ENCODE measurements at regions not wholly inside any gene's neighbourhood (a gene's known extent, or its start where the extent isn't known, plus 50 kb on each side); places are given as distances from the start of the nearest gene placed in this dataset.
"Not testable (repeated sequence)": the region's sequence is repeated elsewhere in the genome, so short reads cannot be mapped to it uniquely, and the experiment has no call there.

- no peaks in the 10 kb centered on the region for H3K9me3 ChIP-seq (ENCODE audit: control insufficient read depth, low read length)
- H3K27ac ChIP-seq (ENCODE audit: insufficient read depth, low read length, poor library complexity, severe bottlenecking): no peak overlapping the region
- H3K4me1 ChIP-seq (ENCODE audit: control insufficient read depth, insufficient read depth, low read length, poor library complexity, severe bottlenecking): no peaks in the 10 kb centered on the region
- H3K27me3 ChIP-seq (replicated peaks; ENCODE audit: control insufficient read depth, insufficient read depth, low read length, poor library complexity, severe bottlenecking): no peaks in the 10 kb centered on the region
- DNase-seq: no peak
- H3K36me3 ChIP-seq (ENCODE audit: control insufficient read depth, insufficient read depth, low read length): no peaks in the 10 kb centered on the region
- H3K4me3 ChIP-seq (ENCODE audit: insufficient read depth, low read depth, low read length, poor library complexity, severe bottlenecking): no peak overlapping the region
Measured at GRCh38 chr2:242011991-242012764, 142.6 kb downstream of the RTP5 start.

- Histone ChIP-seq H3K27ac (ENCODE audit: insufficient read depth, low read length, poor library complexity, severe bottlenecking) (no peak overlapping the region), H3K9me3 (ENCODE audit: control insufficient read depth, low read length) (no peaks in the 10 kb centered on the region), H3K4me1 (ENCODE audit: control insufficient read depth, insufficient read depth, low read length, poor library complexity, severe bottlenecking) (no peaks in the 10 kb centered on the region), H3K27me3 (replicated peaks; ENCODE audit: control insufficient read depth, insufficient read depth, low read length, poor library complexity, severe bottlenecking) (no peaks in the 10 kb centered on the region), H3K4me3 (ENCODE audit: insufficient read depth, low read depth, low read length, poor library complexity, severe bottlenecking) (no peak overlapping the region), H3K36me3 (ENCODE audit: control insufficient read depth, insufficient read depth, low read length) (no peaks in the 10 kb centered on the region)
- DNase-seq: no peak
Measured at GRCh38 chr2:242012956-242013764, 143.6 kb downstream of the RTP5 start.

- H3K4me1 ChIP-seq (ENCODE audit: control insufficient read depth, insufficient read depth, low read length, poor library complexity, severe bottlenecking): no peaks in the 10 kb centered on the region
- H3K27ac ChIP-seq (ENCODE audit: insufficient read depth, low read length, poor library complexity, severe bottlenecking): no peak overlapping the region
- no peaks in the 10 kb centered on the region for H3K9me3 ChIP-seq (ENCODE audit: control insufficient read depth, low read length)
- H3K4me3 ChIP-seq (ENCODE audit: insufficient read depth, low read depth, low read length, poor library complexity, severe bottlenecking): no peak overlapping the region
- no peak for DNase-seq
- no peaks in the 10 kb centered on the region for H3K27me3 ChIP-seq (replicated peaks; ENCODE audit: control insufficient read depth, insufficient read depth, low read length, poor library complexity, severe bottlenecking)
- H3K36me3 ChIP-seq (ENCODE audit: control insufficient read depth, insufficient read depth, low read length): no peaks in the 10 kb centered on the region
Measured at GRCh38 chr2:242013771-242014170, 144.2 kb downstream of the RTP5 start.

- Histone ChIP-seq H3K27ac (ENCODE audit: insufficient read depth, low read length, poor library complexity, severe bottlenecking) (no peak overlapping the region), H3K4me3 (ENCODE audit: insufficient read depth, low read depth, low read length, poor library complexity, severe bottlenecking) (no peak overlapping the region), H3K27me3 (replicated peaks; ENCODE audit: control insufficient read depth, insufficient read depth, low read length, poor library complexity, severe bottlenecking) (no peaks in the 10 kb centered on the region), H3K36me3 (ENCODE audit: control insufficient read depth, insufficient read depth, low read length) (no peaks in the 10 kb centered on the region), H3K4me1 (ENCODE audit: control insufficient read depth, insufficient read depth, low read length, poor library complexity, severe bottlenecking) (no peaks in the 10 kb centered on the region), H3K9me3 (ENCODE audit: control insufficient read depth, low read length) (no peaks in the 10 kb centered on the region)
- no peak for DNase-seq
Measured at GRCh38 chr2:242015108-242016065, 145.9 kb downstream of the RTP5 start.

- H3K36me3 ChIP-seq (ENCODE audit: control insufficient read depth, insufficient read depth, low read length): no peaks in the 10 kb centered on the region
- DNase-seq: no peak
- no peak overlapping the region for H3K4me3 ChIP-seq (ENCODE audit: insufficient read depth, low read depth, low read length, poor library complexity, severe bottlenecking)
- H3K27me3 ChIP-seq (replicated peaks; ENCODE audit: control insufficient read depth, insufficient read depth, low read length, poor library complexity, severe bottlenecking): no peaks in the 10 kb centered on the region
- no peaks in the 10 kb centered on the region for H3K4me1 ChIP-seq (ENCODE audit: control insufficient read depth, insufficient read depth, low read length, poor library complexity, severe bottlenecking)
- H3K27ac ChIP-seq (ENCODE audit: insufficient read depth, low read length, poor library complexity, severe bottlenecking): no peak overlapping the region
- H3K9me3 ChIP-seq (ENCODE audit: control insufficient read depth, low read length): no peaks in the 10 kb centered on the region
Measured at GRCh38 chr2:242017086-242017485, 147.6 kb downstream of the RTP5 start.

GRCh38 chr2:242018416-242018815 is 148.9 kb downstream of the RTP5 start:
- not testable (repeated sequence) for DNase-seq; H3K4me3 ChIP-seq (ENCODE audit: insufficient read depth, low read depth, low read length, poor library complexity, severe bottlenecking); H3K36me3 ChIP-seq (ENCODE audit: control insufficient read depth, insufficient read depth, low read length); H3K27me3 ChIP-seq (replicated peaks; ENCODE audit: control insufficient read depth, insufficient read depth, low read length, poor library complexity, severe bottlenecking); H3K9me3 ChIP-seq (ENCODE audit: control insufficient read depth, low read length); H3K4me1 ChIP-seq (ENCODE audit: control insufficient read depth, insufficient read depth, low read length, poor library complexity, severe bottlenecking); H3K27ac ChIP-seq (ENCODE audit: insufficient read depth, low read length, poor library complexity, severe bottlenecking)

- H3K36me3 ChIP-seq (ENCODE audit: control insufficient read depth, insufficient read depth, low read length): no peaks in the 10 kb centered on the region
- no peaks in the 10 kb centered on the region for H3K9me3 ChIP-seq (ENCODE audit: control insufficient read depth, low read length)
- no peak overlapping the region for H3K27ac ChIP-seq (ENCODE audit: insufficient read depth, low read length, poor library complexity, severe bottlenecking)
- no peaks in the 10 kb centered on the region for H3K27me3 ChIP-seq (replicated peaks; ENCODE audit: control insufficient read depth, insufficient read depth, low read length, poor library complexity, severe bottlenecking)
- H3K4me3 ChIP-seq (ENCODE audit: insufficient read depth, low read depth, low read length, poor library complexity, severe bottlenecking): no peak overlapping the region
- no peaks in the 10 kb centered on the region for H3K4me1 ChIP-seq (ENCODE audit: control insufficient read depth, insufficient read depth, low read length, poor library complexity, severe bottlenecking)
- DNase-seq: no peak
Measured at GRCh38 chr2:242019344-242019743, 149.8 kb downstream of the RTP5 start.

GRCh38 chr2:242020196-242021004 is 150.9 kb downstream of the RTP5 start:
- DNase-seq: no peak
- Histone ChIP-seq H3K4me1 (ENCODE audit: control insufficient read depth, insufficient read depth, low read length, poor library complexity, severe bottlenecking) (no peaks in the 10 kb centered on the region), H3K9me3 (ENCODE audit: control insufficient read depth, low read length) (no peaks in the 10 kb centered on the region), H3K27me3 (replicated peaks; ENCODE audit: control insufficient read depth, insufficient read depth, low read length, poor library complexity, severe bottlenecking) (no peaks in the 10 kb centered on the region), H3K4me3 (ENCODE audit: insufficient read depth, low read depth, low read length, poor library complexity, severe bottlenecking) (no peak overlapping the region), H3K27ac (ENCODE audit: insufficient read depth, low read length, poor library complexity, severe bottlenecking) (no peak overlapping the region), H3K36me3 (ENCODE audit: control insufficient read depth, insufficient read depth, low read length) (no peaks in the 10 kb centered on the region)

- no peaks in the 10 kb centered on the region for H3K4me1 ChIP-seq (ENCODE audit: control insufficient read depth, insufficient read depth, low read length, poor library complexity, severe bottlenecking)
- no peak overlapping the region for H3K4me3 ChIP-seq (ENCODE audit: insufficient read depth, low read depth, low read length, poor library complexity, severe bottlenecking)
- no peak overlapping the region for H3K27ac ChIP-seq (ENCODE audit: insufficient read depth, low read length, poor library complexity, severe bottlenecking)
- no peak for DNase-seq
- no peaks in the 10 kb centered on the region for H3K27me3 ChIP-seq (replicated peaks; ENCODE audit: control insufficient read depth, insufficient read depth, low read length, poor library complexity, severe bottlenecking)
- no peaks in the 10 kb centered on the region for H3K36me3 ChIP-seq (ENCODE audit: control insufficient read depth, insufficient read depth, low read length)
- no peaks in the 10 kb centered on the region for H3K9me3 ChIP-seq (ENCODE audit: control insufficient read depth, low read length)
Measured at GRCh38 chr2:242022550-242023290, 153.2 kb downstream of the RTP5 start.

All from effector memory CD4-positive, alpha-beta T cell (primary cell).